Osteocyte (in vitro differentiated cells): ENCODE measurements at regions not wholly inside any gene's neighbourhood (a gene's known extent, or its start where the extent isn't known, plus 50 kb on each side); places are given as distances from the start of the nearest gene placed in this dataset.

ENCODE experiments used
- DNase-seq: peaks from one replicate; pipeline ENCODE4 v3.0.0; 2021; ENCODE audit warnings: mixed read lengths; ENCODE audit not compliant: unreplicated experiment; ENCODE audit errors: extremely low spot score
- H3K27ac Mint-ChIP-seq: one replicate; pipeline ENCODE4 v1.8.0; 2021; ENCODE audit warnings: mild to moderate bottlenecking, mixed read lengths; ENCODE audit not compliant: unreplicated experiment
- H3K27me3 Mint-ChIP-seq: one replicate; pipeline ENCODE4 v1.8.0; 2021; ENCODE audit warnings: mixed read lengths; ENCODE audit not compliant: unreplicated experiment
- H3K36me3 Mint-ChIP-seq: one replicate; pipeline ENCODE4 v1.8.0; 2021; ENCODE audit warnings: mixed read lengths; ENCODE audit not compliant: unreplicated experiment
- H3K4me1 Mint-ChIP-seq: one replicate; pipeline ENCODE4 v1.8.0; 2021; ENCODE audit warnings: mixed read lengths; ENCODE audit not compliant: unreplicated experiment
- H3K4me3 Mint-ChIP-seq: one replicate; pipeline ENCODE4 v1.8.0; 2021; ENCODE audit warnings: mild to moderate bottlenecking, moderate library complexity, mixed read lengths; ENCODE audit not compliant: unreplicated experiment
- H3K9me3 Mint-ChIP-seq: one replicate; pipeline ENCODE4 v1.8.0; 2021; ENCODE audit warnings: mixed read lengths; ENCODE audit not compliant: unreplicated experiment
- CTCF ChIP-seq: fragments of 200-600 bp; sonication (generic); IDR thresholded peaks from 2 replicates; pipeline ENCODE4 v1.5.0; 2021; ENCODE audit warnings: antibody characterized with exemption, mild to moderate bottlenecking, moderate library complexity

GRCh38 chr2:234665304-234665703, 168.4 kb upstream of the ARL4C start:
- Mint-ChIP-seq H3K27me3 (no peaks in the 10 kb centered on the region), H3K9me3 (peaks cover 11% of the 10 kb centered on the region), H3K27ac (no peak overlapping the region), H3K4me3 (no peak overlapping the region), H3K36me3 (peaks cover 4% of the 10 kb centered on the region), H3K4me1 (peaks cover 6% of the 10 kb centered on the region)
- peak; percentile 10 for DNase-seq
- no peak for TF ChIP-seq CTCF

GRCh38 chr2:234661849-234662248, 165.0 kb upstream of the ARL4C start:
- peak; percentile 40 for DNase-seq
- H3K4me3 Mint-ChIP-seq: no peak overlapping the region
- H3K27ac Mint-ChIP-seq: no peak overlapping the region
- H3K27me3 Mint-ChIP-seq: no peaks in the 10 kb centered on the region
- H3K36me3 Mint-ChIP-seq: peaks cover 4% of the 10 kb centered on the region
- TF ChIP-seq CTCF: no peak
- no peaks in the 10 kb centered on the region for H3K4me1 Mint-ChIP-seq
- H3K9me3 Mint-ChIP-seq: peaks cover 11% of the 10 kb centered on the region

GRCh38 chr2:234661175-234661574, 164.3 kb upstream of the ARL4C start:
- Mint-ChIP-seq H3K4me3 (no peak overlapping the region), H3K9me3 (peaks cover 11% of the 10 kb centered on the region), H3K4me1 (no peaks in the 10 kb centered on the region), H3K36me3 (peaks cover 4% of the 10 kb centered on the region), H3K27me3 (no peaks in the 10 kb centered on the region), H3K27ac (no peak overlapping the region)
- no peak for TF ChIP-seq CTCF
- peak; percentile 25 for DNase-seq

GRCh38 chr2:234655706-234656105, 158.8 kb upstream of the ARL4C start:
- Mint-ChIP-seq H3K4me1 (no peaks in the 10 kb centered on the region), H3K9me3 (no peaks in the 10 kb centered on the region), H3K4me3 (no peak overlapping the region), H3K27ac (no peak overlapping the region), H3K27me3 (no peaks in the 10 kb centered on the region), H3K36me3 (no peaks in the 10 kb centered on the region)
- TF ChIP-seq CTCF: no peak
- DNase-seq: no peak

- no peak for TF ChIP-seq CTCF
- DNase-seq: peak; percentile 10
- H3K4me1 Mint-ChIP-seq: no peaks in the 10 kb centered on the region
- no peak overlapping the region for H3K4me3 Mint-ChIP-seq
- H3K27ac Mint-ChIP-seq: no peak overlapping the region
- no peaks in the 10 kb centered on the region for H3K27me3 Mint-ChIP-seq
- H3K36me3 Mint-ChIP-seq: no peaks in the 10 kb centered on the region
- H3K9me3 Mint-ChIP-seq: no peaks in the 10 kb centered on the region
Observed at GRCh38 chr2:234650911-234651310, 154.0 kb upstream of the ARL4C start.
